H1 (cell line): ENCODE measurements at regions not wholly inside any gene's neighbourhood (a gene's known extent, or its start where the extent isn't known, plus 50 kb on each side); places are given as distances from the start of the nearest gene placed in this dataset.

ENCODE experiments used
- BACH1 ChIP-seq: IDR thresholded peaks from 2 replicates; pipeline ENCODE4 v1.6.1; 2012; ENCODE audit warnings: low read length, improper control_type of control experiment
- CHD7 ChIP-seq: fragments of 300-600 bp; sonication (generic); IDR thresholded peaks from 2 replicates; pipeline ENCODE4 v1.7.1; 2012; ENCODE audit warnings: low read length, moderate library complexity, mild to moderate bottlenecking, inconsistent platforms; ENCODE audit not compliant: insufficient replicate concordance
- GABPA ChIP-seq: IDR thresholded peaks from 2 replicates; pipeline ENCODE4 v1.6.1; 2011; ENCODE audit warnings: mild to moderate bottlenecking, low read length, moderate library complexity, borderline replicate concordance; ENCODE audit not compliant: insufficient read depth
- JUN ChIP-seq: IDR thresholded peaks from 2 replicates; pipeline ENCODE4 v1.6.1; 2011; ENCODE audit warnings: low read depth, mild to moderate bottlenecking, improper control_type of control experiment, low read length
- NANOG ChIP-seq: IDR thresholded peaks from 2 replicates; pipeline ENCODE4 v1.6.1; 2011; ENCODE audit warnings: low read length, low read depth, mild to moderate bottlenecking, inconsistent platforms; ENCODE audit not compliant: insufficient read depth, poor library complexity, severe bottlenecking
- POLR2A ChIP-seq, 2 experiments: IDR thresholded peaks; 1 replicate in 1 of 2; 2 replicates in 1 of 2; pipeline ENCODE4 v1.6.1; 2011; ENCODE audit warnings: low read depth in 2 of 2, low read length in 2 of 2, mild to moderate bottlenecking in 2 of 2; ENCODE audit errors: control extremely low read depth in 1 of 2
- RNF2 ChIP-seq: fragments of 200-900, 300-1000 bp; sonication (generic); IDR thresholded peaks from 2 replicates; pipeline ENCODE4 v1.7.1; 2016; ENCODE audit warnings: borderline replicate concordance, low read depth, mild to moderate bottlenecking, antibody characterized with exemption, low read length; ENCODE audit not compliant: poor library complexity, severe bottlenecking; ENCODE audit errors: missing control alignments
- SIN3A ChIP-seq, 2 experiments: IDR thresholded peaks in 1 of 2; conservative IDR thresholded peaks in 1 of 2; 2 replicates each; pipeline ENCODE4 v1.6.1; 2011 to 2012; ENCODE audit warnings: low read length in 2 of 2, improper control_type of control experiment in 1 of 2, low read depth in 1 of 2, mild to moderate bottlenecking in 1 of 2
- SIX5 ChIP-seq: IDR thresholded peaks from 2 replicates; pipeline ENCODE4 v1.6.1; 2011; ENCODE audit warnings: mild to moderate bottlenecking, low read depth, low read length
- TCF12 ChIP-seq: IDR thresholded peaks from 2 replicates; pipeline ENCODE4 v1.6.1; 2011; ENCODE audit warnings: low read depth, mild to moderate bottlenecking, low read length
- USF2 ChIP-seq: IDR thresholded peaks from 2 replicates; pipeline ENCODE4 v1.6.1; 2011; ENCODE audit warnings: low read length, improper control_type of control experiment

- TF ChIP-seq CHD7 (no peak), SIX5 (no peak), TCF12 (no peak), GABPA (no peak), USF2 (no peak), JUN (no peak), SIN3A (conservative IDR thresholded peaks at IDR 0.05 in 1 of 2, IDR thresholded peaks at IDR 0.05 in 1 of 2; ENCODE audit: low read depth in 1 of 2, low read length in 2 of 2) (no peak), NANOG (no peak), POLR2A (IDR thresholded peaks at IDR 0.05; ENCODE audit: control extremely low read depth in 1 of 2, low read depth in 2 of 2, low read length in 2 of 2) (no peak), RNF2 (no peak), BACH1 (no peak)
Observed at GRCh38 chr18:27865431-27865830, 311.5 kb downstream of the CDH2 start (continued).
